ENCODE measurements at regions not wholly inside any gene's neighbourhood (a gene's known extent, or its start where the extent isn't known, plus 50 kb on each side); places are given as distances from the start of the nearest gene placed in this dataset.

DNA sequence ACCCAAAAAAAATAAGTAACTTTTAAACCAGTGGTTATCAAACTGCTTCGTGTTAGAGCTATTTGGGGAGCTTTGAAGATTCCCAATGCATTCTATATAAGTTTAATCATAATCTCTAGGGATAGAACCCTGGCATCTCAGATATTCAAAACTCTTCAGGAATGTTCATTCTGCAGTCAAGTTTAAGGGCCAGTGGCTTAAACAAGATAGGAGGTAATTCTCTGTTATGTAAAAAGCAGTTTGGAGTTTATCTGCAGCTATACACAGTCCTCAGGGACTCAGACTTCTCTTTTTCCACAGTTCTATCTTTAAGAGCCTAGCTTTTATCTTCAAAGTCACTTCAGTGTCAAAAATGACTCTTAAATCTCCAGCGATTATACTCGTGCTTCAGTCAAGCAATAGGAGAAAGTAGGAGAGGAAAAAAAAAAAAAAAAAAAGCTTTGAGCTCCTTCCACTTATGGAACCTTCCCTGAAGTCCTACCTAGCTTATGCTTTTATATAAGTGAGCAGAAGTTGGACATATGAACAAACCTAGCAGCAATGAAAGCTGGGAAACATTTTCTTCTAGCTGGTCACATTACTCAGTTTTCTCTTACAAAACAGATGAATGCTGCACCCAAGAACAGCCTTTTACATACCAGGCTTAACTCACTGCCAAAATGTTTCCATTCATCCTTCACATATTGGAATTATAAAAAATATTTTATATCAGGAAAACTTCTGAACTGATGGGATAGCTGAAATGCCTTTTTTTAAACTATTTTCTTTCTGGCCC lies 302.8 kb downstream of the FSCB start:
- TF ChIP-seq, protein P1, sequence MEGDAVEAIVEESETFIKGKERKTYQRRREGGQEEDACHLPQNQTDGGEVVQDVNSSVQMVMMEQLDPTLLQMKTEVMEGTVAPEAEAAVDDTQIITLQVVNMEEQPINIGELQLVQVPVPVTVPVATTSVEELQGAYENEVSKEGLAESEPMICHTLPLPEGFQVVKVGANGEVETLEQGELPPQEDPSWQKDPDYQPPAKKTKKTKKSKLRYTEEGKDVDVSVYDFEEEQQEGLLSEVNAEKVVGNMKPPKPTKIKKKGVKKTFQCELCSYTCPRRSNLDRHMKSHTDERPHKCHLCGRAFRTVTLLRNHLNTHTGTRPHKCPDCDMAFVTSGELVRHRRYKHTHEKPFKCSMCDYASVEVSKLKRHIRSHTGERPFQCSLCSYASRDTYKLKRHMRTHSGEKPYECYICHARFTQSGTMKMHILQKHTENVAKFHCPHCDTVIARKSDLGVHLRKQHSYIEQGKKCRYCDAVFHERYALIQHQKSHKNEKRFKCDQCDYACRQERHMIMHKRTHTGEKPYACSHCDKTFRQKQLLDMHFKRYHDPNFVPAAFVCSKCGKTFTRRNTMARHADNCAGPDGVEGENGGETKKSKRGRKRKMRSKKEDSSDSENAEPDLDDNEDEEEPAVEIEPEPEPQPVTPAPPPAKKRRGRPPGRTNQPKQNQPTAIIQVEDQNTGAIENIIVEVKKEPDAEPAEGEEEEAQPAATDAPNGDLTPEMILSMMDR (conservative IDR thresholded peaks at IDR 0.05): no peak
- no peak for TF ChIP-seq ZFX (IDR thresholded peaks at IDR 0.05)
